Stimulated activated CD8-positive, alpha-beta memory T cell treated with anti-CD3 and anti-CD28 coated beads, Interleukin-4, amount 100 ng/mL, for 48 hours (primary cell): ENCODE measurements at regions not wholly inside any gene's neighbourhood (a gene's known extent, or its start where the extent isn't known, plus 50 kb on each side); places are given as distances from the start of the nearest gene placed in this dataset.
"Not testable (repeated sequence)": the region's sequence is repeated elsewhere in the genome, so short reads cannot be mapped to it uniquely, and the experiment has no call there.

ENCODE experiments used
- DNase-seq: peaks from one replicate; pipeline ENCODE4 v3.0.0-alpha.2; 2020

DNA sequence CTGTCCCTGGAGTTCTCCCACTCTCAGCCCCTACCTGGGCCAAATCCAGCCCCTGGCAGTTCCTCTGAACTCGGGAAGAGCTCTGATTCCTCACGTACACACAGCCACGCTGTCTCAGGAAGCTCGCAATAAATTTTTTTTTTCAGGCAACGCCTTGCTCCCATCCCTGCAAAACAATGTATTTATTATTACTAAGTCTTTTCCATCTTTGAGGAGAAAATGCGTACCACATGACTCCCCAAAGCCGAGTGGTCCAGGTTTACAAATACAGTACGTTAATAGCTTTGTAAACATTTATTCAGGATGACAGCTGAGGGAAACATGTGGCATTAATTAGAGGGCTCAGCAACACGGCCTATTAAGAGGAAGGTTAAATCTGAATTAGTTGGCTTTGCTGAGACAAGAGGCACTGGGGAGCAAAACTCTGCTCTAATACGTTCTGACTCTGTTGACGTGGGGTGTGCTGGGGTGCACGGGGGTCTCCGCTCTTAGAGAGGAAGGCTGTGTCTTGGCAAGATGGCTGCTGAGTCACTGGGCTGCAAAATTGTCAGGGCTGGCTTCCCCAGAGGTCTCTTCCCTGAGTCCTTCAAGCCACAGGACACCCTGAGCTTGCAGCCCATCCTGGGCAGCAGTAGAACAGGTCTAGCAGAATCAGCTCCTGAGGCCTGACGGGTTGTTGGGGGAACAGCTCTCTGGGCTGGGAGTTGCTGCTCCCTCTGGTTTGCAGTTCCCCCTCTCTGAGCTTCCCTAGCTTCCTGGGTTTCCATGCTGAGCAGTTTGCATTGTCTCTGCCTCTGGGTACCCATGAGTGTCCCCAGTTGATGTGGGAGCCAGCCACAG, 185.2 kb upstream of the TBX3 start:
- DNase-seq: no peak

DNA sequence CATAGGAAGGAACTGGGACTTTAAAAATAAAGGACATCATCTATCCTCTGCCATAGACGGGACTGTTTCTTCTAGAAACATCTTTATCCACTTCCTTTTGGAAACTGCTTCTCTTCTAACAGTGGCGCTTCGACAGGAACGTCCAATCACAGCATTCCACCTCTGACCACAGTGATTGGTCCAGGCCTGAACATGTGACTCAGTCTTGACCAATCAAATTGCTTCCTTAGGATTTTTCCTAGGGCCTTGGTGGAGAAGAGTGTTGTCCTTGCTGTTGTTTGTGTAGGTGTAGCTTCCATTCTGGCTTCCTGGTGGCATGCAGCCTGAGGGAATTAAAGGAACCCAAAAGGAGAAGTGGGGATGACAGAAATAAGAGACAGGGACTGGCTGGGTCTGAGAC, 182.4 kb upstream of the TBX3 start:
- no peak for DNase-seq

DNA sequence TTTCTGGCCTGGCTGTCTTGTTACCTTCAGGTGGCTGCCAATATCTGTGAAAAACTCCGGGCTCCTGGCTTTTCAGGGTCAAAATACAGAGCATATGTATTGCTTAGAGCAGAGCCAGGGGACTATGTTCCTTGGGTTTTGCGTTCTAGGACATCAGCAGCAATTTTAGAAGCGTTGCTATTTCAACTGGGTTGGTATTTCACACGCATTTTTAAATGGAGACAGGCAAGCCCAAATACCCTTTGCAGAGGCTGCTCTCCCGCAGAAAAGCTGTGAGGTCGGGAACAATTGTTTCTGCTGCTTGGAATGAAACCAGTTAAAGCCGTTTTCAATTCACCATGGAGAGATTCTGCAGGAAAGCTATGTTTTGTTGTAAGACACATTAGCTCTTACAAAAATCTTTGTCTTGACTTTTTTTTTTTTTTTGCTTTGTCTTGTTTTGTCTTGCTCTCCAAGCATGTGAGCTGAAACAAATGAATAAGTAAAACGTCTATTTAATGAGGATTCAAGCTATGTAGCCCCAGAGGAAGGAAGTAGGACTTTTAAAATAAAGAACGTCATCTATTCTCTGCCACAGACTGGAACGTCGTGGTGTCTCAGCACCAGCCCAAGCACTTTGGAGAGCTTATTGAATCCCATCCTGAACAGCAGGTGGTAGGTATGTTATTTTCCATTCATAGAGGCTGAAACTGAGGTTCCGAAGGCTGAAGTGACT, 181.0 kb upstream of the TBX3 start:
- no peak for DNase-seq

DNA sequence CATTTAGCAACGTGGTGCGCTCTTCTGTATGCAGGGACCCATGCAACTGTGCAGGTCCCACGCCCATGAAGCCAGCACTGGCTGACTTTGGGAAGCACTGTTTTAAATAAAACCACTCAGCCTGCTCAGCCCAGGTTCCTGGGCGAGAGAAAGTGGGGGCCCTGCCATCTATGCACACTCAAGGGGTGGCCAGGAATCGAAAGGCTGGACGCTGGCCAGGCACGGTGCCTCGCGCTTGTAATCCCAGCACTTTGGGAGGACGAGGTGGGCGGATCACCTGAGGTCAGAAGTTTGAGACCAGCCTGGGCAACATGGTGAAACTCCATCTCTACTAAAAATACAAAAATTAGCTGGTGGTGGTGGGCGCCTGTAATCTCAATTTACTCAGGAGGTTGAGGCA, 179.9 kb upstream of the TBX3 start:
- no peak for DNase-seq

DNA sequence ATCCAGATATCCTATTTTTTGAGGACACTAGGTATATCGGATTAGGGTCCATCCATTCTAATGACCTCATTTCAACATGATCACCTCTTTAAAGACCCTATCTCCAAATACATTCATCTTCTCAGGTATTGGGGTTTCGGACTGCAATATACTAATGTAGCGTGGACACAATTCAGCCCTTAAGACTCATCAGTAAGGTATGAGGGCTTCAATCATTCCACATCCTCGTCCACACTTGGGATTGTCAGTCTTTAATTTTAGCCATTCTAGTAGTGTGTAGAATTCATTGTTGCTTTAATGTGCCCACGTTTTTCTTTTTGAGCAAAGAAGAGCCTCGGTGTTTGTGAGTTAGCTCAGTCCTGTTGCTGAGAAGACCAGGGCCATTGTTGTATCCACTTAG, 177.0 kb upstream of the TBX3 start:
- DNase-seq: no peak

DNA sequence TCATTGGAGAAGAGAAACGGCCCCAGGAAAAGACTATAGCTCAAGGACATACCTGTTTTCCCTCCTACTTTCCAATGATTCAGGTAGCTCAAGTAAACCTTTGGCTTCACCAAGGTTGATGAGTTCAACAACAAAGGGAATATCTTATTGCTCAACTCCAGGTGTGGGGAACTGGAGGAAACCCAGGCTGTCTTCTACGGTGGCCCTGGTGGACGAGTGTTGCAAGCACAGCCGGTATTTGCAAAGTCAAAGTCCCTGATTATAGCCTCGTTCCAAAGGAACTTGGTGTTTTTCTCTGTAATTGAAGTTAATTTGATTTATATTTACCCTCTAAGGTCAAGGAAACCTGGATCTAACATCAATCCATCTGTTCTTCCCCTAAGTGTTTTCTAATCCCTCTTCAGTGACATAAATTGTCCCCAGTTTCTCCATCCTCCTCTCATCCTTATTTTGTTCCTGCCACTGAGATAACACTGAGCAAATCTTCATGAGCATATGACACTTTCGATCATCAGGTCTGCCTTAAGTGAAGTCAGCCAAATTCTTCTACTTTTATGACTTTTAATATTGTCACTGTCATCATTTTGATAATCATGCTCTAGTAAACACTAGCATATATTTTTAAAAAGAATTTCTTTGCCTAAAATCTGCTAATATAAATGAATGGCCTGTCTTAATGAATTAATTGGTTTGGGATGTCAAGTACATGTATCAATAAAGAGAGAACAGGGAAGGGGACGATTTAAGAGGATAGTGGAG, 174.6 kb upstream of the TBX3 start:
- DNase-seq: no peak

DNA sequence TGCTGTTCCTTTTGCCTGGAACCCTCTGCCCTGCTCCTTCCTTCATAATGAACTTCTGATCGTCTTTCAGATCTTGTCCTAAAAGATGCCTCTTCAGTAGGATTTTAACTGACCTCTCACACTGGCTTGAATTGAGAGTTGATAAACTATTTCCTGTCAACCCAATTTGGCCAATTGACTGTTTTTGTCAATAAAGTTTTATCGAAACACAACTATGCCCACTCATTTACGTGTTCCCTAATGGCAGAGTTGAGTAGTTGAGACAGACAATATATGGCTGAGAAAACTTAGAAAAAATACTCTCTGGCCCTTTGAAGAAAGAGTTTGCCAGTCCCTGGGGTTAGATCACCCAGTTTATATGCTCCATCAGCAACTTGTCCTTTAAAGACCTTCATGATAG, 171.7 kb upstream of the TBX3 start:
- DNase-seq: no peak

DNA sequence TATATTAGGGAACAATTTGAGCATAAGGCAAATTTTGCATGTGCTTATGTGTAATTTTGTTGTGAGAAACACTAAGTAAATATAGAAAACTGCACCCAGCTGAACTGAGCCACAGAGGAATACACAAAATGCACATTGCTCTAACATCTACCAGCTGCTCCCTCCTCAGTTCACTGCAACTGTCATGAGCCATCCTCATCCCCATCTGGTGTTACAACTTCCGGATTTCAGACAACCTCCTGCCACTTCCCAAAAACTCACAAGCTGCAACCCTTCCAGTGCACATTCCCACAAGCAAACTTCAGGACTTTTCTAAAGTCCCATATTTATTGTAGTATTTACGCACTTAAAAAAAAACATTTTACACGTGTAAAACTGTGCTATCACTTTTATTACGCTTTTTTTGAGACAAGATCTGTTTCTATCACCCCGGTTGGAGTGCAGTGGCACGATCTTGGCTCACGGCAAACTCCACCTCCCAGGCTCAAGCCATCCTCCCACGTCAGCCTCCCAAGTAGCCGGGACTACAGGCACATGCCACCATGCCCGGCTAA, 169.1 kb upstream of the TBX3 start:
- DNase-seq: no peak

DNA sequence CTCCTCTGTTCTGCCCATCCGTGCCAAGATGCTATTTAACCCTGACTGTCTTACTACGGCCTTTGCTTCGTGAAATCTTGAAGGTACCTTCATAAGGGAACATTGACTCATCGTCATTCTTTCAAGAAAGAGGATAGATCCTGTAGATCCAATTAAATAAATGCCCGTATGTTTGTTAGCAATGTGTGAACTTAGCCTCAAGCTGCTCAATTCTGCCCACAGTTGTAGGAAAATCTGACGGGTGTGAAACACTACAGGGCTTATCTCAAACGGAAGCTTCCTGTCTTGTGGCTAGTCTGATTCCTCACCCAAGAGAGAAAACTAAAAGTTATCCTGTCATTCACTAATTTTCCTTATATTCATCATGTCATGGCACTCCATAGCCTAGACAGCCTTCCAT, 168.0 kb upstream of the TBX3 start:
- DNase-seq: no peak

DNA sequence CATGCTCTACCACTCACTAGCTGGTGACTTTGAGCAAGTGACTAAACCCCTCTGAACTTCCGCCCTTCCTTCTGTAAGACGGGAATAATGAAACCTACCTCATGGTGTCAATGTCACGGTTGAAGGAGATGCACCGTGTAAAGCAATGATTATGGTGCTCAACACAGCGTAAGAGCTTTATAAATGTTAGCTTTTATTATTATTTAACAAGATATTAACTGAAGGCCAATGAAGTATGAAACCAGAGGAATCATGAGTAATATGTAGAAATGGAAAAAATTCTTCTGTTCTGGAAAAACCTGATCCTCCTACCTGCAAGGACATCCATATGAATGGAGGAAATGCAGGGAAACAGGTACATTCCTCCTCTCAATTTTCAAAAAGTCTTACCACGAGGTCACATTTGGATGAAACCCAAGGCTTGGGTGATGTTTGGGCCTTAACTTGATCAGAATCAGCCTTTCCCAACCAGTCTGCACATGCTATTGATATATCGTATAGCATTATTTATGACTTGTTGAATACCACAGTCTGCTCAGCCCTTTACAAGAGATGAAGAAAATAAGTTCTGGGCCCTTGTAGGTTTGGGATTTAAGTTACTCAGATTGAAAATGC, 166.8 kb upstream of the TBX3 start:
- no peak for DNase-seq

DNA sequence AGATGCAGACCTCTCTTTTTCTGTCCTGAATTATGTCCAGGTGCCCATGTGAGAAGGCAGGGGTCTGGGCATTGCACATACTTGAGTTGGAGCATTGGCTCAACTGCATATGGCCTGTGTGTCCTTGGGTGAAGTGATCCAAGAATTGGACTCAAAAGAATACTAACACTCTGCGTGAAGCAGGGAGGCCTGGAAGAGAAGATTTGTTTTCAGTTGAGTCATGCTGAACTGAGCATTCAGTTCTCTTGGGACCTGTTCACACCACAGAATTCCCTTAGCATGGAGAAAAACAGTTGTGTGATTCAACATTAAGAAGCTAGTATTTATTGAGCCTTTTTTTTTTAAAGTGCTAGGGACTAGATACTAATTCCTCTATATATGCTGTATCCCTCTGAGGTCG, 164.7 kb upstream of the TBX3 start:
- DNase-seq: no peak

DNA sequence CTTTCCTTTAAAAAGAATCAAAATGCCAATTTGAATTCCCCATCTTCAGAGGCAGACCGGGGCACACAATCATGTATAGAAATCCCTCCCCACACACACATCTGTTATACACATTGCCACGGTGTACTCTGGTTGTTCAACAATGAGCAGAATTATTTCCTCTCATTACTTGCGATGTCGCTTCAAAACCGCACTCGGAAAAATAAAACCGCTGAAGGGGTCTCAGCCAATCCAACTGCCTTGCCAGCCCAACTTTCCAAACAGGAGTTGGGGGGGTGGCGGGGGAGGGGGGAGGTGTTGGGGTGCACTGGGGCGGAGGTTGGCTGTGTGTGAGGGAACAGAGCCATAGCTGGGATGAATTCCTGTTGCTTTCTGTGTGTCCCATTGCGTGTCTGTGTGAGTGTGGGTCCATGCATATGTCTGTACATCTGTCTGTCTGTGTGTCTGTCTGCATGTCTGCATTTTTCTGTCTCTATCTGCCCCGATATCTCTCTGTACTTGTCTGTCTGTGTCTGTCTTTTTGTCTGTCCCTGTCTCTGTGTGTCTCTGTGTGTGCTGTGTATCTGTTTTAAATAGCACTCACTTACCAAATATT, 163.6 kb upstream of the TBX3 start:
- DNase-seq: no peak

DNA sequence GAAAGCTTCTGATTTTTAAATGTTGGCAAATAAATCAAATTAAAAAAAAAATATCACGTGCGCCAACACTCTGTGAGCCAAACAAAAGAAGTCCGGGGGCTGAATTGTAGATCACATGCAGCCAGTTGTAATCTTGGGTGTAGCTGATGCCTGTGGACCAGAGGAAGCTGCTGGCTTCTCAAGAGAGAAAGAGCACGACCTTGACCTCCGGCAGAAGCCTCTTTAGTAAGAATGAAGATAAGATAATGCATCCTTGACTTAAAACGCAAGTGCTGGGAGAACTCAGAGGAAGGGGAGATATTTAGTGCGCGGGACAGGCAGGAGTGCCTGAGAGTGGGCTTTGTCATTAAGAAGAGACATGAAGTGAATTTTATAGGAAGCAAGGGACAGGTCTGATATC, 162.8 kb upstream of the TBX3 start:
- DNase-seq: no peak

DNA sequence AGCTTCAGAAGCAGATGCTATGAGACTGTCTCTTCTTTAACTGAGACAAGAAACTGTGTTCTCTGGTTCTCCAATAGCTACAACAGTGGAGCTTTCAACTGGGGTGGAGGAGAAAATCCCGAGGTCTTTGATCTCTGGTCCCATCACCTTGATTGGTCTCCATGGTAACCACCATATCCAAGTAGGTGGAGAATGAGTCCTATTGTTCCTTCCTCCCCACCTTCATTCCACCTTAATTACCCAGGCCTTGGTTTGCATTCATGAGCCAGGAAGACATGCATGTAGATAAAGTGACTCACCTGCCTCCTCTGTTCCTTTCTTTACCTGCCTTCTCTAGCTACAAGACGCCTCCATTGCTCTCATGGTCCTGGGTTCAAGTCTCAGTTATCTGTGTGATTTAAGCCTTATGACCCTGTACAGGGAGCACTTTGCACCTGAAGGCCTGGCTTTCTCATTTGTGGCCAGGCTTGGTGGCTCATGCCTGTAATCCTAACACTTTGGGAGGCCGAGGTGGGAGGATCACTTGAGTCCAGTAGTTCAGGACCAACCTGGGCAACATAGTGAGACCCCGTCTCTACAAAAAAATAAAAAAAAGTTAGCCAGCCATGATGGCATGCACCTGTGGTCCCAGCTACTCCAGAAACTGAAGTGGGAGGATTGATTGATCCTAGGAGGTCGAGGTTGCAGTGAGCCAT, 157.7 kb upstream of the TBX3 start:
- DNase-seq: no peak

DNA sequence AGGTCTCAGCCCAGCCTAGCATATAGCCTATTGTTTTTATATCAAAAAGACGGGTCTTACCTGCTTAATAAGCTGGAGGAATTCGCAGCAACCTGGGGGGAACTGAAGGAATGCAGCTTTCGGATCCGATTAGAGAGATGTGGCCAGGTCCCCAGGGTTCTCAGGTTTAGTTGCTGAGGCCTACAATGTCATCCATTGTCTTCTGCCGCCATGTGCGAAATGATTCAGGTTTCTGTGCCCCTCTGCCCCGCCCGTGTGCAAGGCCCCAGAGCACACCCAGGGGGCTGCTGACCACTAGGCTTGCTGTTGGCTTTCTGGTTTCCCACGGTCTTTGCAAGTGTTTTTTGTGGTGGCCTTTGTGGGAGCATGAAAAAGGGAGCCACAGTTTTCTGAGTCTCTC, 154.5 kb upstream of the TBX3 start:
- no peak for DNase-seq

DNA sequence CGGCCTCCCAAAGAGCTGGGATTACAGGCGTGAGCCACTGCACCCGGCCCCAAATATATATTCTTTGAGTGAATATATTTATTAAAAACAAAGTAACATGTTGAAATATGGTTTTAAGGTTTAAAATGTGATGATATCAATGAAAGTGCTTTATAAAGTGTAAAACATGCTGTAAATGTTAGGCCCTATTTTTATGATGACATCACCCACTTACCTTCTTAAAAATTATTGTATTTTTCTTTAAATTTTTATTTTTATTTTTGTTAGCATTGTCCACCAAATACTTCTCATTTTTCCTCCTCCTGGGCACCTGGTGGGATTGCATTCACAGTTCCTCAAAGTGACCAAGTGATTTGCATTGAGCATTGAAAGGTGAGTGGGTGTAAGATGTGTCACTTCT, 152.6 kb upstream of the TBX3 start:
- no peak for DNase-seq

DNA sequence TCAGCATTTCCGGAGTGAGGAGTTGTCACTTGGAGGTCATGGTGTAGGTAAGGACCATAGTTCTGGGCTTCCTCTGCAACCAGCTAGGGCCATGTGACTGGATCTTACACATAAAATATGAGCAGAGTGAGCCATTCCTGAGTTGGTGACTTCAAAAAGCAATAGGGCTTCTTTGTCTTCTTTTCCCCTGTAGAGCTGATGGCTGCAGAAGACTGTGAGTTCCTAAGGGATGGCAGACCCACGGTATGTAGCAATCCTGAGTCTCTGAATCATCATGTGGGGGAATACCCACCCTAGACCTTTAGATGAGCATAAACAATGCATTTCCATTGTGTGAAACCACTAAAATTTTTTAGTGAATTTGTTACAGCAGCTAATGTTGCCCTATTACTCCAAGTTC, 151.1 kb upstream of the TBX3 start:
- DNase-seq: no peak

DNA sequence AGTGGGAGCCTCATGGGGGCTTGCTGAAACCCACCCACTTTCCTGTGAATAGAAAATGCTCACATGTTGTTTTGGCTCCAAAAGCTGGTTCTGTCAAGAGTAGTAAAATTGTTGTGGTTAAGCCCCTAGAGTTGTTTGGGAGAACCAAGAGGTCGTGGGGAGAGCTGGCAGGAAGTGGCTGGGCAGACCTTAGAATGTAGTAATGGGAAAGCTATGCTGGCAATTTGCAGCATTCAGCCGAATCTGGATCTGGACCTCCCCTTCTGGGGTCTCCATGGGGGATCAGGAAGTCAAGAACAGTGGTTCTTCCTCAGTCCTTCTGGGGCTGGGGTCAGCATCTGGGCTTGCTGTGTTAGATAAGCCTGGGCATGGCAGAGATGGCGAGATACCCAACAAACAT, 150.6 kb upstream of the TBX3 start:
- DNase-seq: no peak

DNA sequence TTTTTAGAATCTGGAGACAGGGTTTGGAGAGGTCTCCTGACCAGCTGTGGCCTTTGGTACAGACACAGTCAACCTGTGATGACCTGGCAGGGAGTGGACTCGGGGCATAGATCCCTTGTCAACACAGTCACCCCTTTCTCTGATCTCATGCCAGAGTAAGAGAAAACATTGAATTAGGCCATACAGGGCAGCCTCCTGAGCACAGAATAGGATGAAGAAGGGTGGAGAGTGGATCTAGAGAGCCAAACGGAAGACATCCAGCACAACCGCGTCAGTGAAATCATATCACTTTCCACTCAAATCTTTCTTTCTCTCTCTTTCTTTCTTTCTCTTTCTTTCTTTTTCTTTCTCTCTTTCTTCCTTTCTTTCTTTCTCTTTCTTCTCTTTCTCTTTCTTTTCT, 145.9 kb upstream of the TBX3 start:
- DNase-seq: no peak

DNA sequence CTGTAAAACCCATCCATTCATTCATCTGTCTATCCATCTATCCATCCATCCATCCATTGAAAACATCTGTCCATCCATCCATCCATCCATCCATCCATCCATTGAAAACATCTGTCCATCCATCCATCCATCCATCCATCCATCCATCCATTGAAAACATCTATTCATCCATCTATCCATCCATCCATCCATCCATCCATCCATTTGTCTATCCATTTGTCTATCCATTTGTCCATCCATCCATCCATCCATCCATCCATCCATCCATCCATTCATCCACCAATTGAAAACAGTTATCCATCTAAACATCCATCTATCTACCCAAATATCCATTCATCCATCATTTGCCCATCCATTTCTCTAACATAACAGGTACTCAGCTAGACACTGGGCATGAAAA, 145.3 kb upstream of the TBX3 start:
- not testable (repeated sequence) for DNase-seq

DNA sequence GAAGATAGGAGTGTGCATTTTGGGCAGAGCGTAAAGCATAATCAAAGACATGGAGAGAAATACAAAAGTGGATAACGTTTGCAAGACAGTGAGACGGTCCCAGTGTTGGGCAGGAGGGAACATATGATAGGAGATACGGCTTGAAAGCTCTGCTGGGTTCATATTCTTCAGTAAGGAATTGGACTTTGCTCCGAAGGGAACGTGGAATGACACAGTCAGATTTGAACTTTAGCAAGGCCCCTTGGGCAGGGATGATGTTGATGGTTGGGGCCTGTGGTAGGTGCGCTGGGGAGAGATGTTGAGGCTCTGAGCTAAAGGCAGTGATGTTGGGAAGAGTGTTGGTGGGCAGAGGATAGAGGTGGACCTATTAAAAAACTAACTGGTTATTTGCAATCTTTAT, 143.5 kb upstream of the TBX3 start:
- no peak for DNase-seq

DNA sequence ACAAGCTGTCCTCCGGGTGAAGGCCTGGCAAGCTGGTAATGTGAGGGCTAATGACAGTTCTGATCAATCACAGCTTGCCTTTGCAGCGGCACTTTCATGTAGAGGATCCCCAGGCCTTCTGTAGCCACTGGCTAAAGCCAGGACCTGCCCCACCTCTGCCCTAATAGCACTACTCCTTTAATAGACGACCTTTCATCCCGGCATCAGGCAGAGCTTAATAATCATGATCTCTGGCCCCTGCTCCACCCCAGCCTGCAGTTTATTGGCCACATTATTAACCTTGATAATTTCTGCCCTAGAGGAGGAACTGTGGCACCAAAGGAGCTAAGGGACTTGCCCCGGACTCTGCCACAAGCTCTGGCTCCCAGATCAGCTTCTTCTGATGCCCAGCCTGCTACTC, 142.3 kb upstream of the TBX3 start:
- no peak for DNase-seq
